CD4-positive, CD25-positive, alpha-beta regulatory T cell (primary cell): ENCODE measurements at regions not wholly inside any gene's neighbourhood (a gene's known extent, or its start where the extent isn't known, plus 50 kb on each side); places are given as distances from the start of the nearest gene placed in this dataset.

ENCODE experiments used
- ATAC-seq, 2 donors: fragments of 150-1000 bp; cut with Tn5 transposase; one replicate each; pipeline ENCODE4 v1.10.0; 2021; ENCODE audit warnings: low read depth in 2 of 2, moderate number of reproducible peaks in 2 of 2, moderate library complexity in 1 of 2
- DNase-seq, 3 donors: peaks; one replicate each; pipeline versions ENCODE4 v3.0.0 to v3.0.0-alpha.2; 2012 to 2022; ENCODE audit warnings: mixed read lengths in 1 of 3
- H3K27ac ChIP-seq: one replicate; pipeline ENCODE4 v1.7.0; 2013; ENCODE audit warnings: mild to moderate bottlenecking, low read length; ENCODE audit not compliant: insufficient read depth, poor library complexity, severe bottlenecking
- H3K27me3 ChIP-seq: one replicate; pipeline ENCODE4 v1.7.0; 2013; ENCODE audit warnings: low read length; ENCODE audit not compliant: control insufficient read depth, insufficient read depth
- H3K36me3 ChIP-seq: one replicate; pipeline ENCODE4 v1.7.0; 2013; ENCODE audit warnings: mild to moderate bottlenecking, low read length, moderate library complexity; ENCODE audit not compliant: control insufficient read depth, insufficient read depth
- H3K4me1 ChIP-seq: 2 replicates; pipeline ENCODE4 v1.7.0; 2013; ENCODE audit warnings: mild to moderate bottlenecking, low read length; ENCODE audit not compliant: insufficient read depth, control insufficient read depth, poor library complexity, severe bottlenecking
- H3K4me3 ChIP-seq: one replicate; pipeline ENCODE4 v1.7.0; 2013; ENCODE audit warnings: low read depth, mild to moderate bottlenecking, low read length, moderate library complexity
- H3K9me3 ChIP-seq, 2 experiments: 1 replicate in 1 of 2; 2 replicates in 1 of 2; pipeline ENCODE4 v1.7.0; 2013; ENCODE audit warnings: low read length in 2 of 2, mild to moderate bottlenecking in 1 of 2, moderate library complexity in 1 of 2; ENCODE audit not compliant: control insufficient read depth in 2 of 2
- H3K27ac Mint-ChIP-seq, 3 donors: one replicate each; pipeline ENCODE4 v1.8.0; 2020 to 2022; ENCODE audit warnings: mild to moderate bottlenecking in 3 of 3, mixed read lengths in 3 of 3, moderate library complexity in 2 of 3
- H3K27me3 Mint-ChIP-seq: one replicate; pipeline ENCODE4 v1.8.0; 2022; ENCODE audit warnings: mild to moderate bottlenecking, mixed read lengths
- H3K36me3 Mint-ChIP-seq: one replicate; pipeline ENCODE4 v1.8.0; 2020; ENCODE audit warnings: mixed read lengths
- H3K4me1 Mint-ChIP-seq, 4 donors: one replicate each; pipeline ENCODE4 v1.8.0; 2020 to 2022; ENCODE audit warnings: mixed read lengths in 4 of 4, mild to moderate bottlenecking in 1 of 4
- H3K4me3 Mint-ChIP-seq, 4 donors: one replicate each; pipeline ENCODE4 v1.8.0; 2020 to 2022; ENCODE audit warnings: mild to moderate bottlenecking in 4 of 4, mixed read lengths in 4 of 4, moderate library complexity in 3 of 4
- H3K9me3 Mint-ChIP-seq, 7 donors: one replicate each; pipeline ENCODE4 v1.8.0; 2020 to 2022; ENCODE audit warnings: mixed read lengths in 7 of 7, mild to moderate bottlenecking in 3 of 7, moderate library complexity in 2 of 7

DNA sequence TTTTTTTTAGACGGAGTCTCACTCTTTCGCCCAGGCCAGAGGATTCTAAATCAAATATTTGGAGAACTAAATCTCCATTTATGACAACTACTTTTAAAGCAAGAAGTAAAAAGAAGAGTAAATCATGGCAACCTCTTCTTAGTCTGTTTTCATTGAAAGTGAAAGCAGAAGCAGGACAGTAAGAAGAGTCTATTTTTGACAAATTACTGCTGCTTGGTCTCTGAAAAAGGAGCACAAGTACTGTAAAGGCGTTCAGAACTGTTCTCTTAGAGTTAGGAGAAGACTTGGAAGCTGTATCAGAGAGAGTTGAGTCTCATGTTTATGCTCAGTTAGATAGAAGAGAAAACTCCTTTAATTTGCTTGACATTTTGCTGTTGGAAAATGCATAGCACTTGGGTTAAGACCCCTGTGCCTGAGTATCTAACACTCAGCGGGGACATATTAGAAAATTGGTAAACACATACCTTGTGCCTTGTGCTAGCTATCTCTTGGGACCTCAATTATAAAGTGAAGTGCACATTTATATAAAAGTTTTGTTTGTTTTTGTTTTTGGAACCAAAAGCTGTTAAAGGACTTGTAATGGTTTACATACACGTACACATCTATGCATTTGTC lies 433.0 kb downstream of the ANKRD7 start:
- H3K9me3 Mint-ChIP-seq = peaks cover 0 to 9% (median 2%) of the 10 kb centered on the region in 7 donors
- Histone ChIP-seq H3K4me3 (no peak overlapping the region), H3K27me3 (no peaks in the 10 kb centered on the region), H3K36me3 (no peaks in the 10 kb centered on the region), H3K27ac (no peak overlapping the region), H3K4me1 (no peaks in the 10 kb centered on the region), H3K9me3 (no peaks in the 10 kb centered on the region)
- H3K4me3 Mint-ChIP-seq = no peak overlapping the region
- ATAC-seq = no peak
- H3K36me3 Mint-ChIP-seq = no peaks in the 10 kb centered on the region
- no peaks in the 10 kb centered on the region for H3K27me3 Mint-ChIP-seq
- H3K27ac Mint-ChIP-seq = no peak overlapping the region
- no peak for DNase-seq
- H3K4me1 Mint-ChIP-seq = no peaks in the 10 kb centered on the region

DNA sequence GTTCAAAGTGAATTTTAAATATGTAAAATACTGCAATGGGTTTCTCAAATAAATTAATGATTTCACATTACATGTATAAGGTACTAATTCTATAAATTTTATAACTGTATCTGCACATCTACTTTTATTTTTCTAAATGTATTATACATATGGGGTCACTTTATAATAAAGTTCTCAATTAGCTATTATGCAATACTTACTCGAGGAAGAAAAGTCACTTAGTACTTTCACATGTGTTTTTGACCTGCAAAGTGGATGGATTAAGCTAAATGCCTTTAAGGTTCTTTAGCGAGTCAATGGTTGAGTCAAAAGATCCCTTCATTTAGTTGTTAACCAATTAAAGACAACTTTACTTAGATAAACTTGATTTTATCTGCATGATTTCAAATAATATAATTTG lies 437.8 kb downstream of the ANKRD7 start:
- Mint-ChIP-seq H3K4me3 (no peak overlapping the region), H3K27me3 (no peaks in the 10 kb centered on the region), H3K27ac (no peak overlapping the region), H3K9me3 (peaks cover 0 to 3% (median 0%) of the 10 kb centered on the region in 7 donors), H3K4me1 (no peaks in the 10 kb centered on the region), H3K36me3 (no peaks in the 10 kb centered on the region)
- Histone ChIP-seq H3K9me3 (no peaks in the 10 kb centered on the region), H3K4me3 (no peak overlapping the region), H3K4me1 (no peaks in the 10 kb centered on the region), H3K27me3 (no peaks in the 10 kb centered on the region), H3K36me3 (no peaks in the 10 kb centered on the region), H3K27ac (no peak overlapping the region)
- DNase-seq (no peak), ATAC-seq (no peak)

DNA sequence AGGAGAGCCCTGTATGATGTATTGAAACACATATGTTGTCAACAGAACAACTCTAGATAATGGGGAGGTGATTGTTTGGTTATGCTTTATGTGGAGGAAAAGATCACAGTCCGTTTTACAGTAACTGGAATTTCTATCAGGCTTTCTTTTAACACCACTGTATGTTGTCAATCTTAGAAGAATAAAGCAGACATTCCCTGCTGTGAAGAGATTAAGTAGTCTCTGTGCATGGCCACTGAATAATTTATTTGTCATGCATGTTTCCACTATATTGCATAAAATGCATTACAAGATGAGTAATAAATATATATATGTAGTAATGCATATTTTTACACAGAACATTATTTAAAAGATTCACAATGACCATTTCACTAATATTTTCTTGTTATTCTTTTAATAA lies 440.0 kb downstream of the ANKRD7 start:
- no peak overlapping the region for H3K4me3 Mint-ChIP-seq
- H3K36me3 Mint-ChIP-seq = no peaks in the 10 kb centered on the region
- peaks cover 0 to 4% (median 0%) of the 10 kb centered on the region in 7 donors for H3K9me3 Mint-ChIP-seq
- H3K4me1 Mint-ChIP-seq = no peaks in the 10 kb centered on the region
- H3K36me3 ChIP-seq = no peaks in the 10 kb centered on the region
- H3K4me3 ChIP-seq = no peak overlapping the region
- H3K27ac Mint-ChIP-seq = no peak overlapping the region
- H3K27me3 ChIP-seq = no peaks in the 10 kb centered on the region
- H3K4me1 ChIP-seq = no peaks in the 10 kb centered on the region
- ATAC-seq (no peak), DNase-seq (no peak)
- no peaks in the 10 kb centered on the region for H3K27me3 Mint-ChIP-seq
- H3K27ac ChIP-seq = no peak overlapping the region
- no peaks in the 10 kb centered on the region for H3K9me3 ChIP-seq

DNA sequence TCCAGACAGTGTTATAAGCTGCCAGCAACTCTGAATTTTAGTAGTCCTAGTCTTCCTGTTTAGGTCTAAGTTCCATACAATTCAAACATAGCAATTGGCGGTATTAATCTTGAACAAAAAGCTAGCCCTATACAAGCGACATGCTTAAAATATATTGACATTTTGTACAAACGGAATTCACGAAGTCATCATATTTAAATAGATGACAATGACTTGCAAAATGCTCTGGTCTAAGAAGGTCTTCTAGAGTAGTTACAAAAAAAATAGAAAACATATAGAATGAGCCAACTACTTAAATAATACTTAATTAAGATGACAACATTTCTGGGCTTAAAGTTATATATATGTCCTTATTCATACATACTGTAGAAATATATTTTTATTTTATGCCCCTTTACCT lies 446.6 kb downstream of the ANKRD7 start:
- H3K27me3 ChIP-seq = no peaks in the 10 kb centered on the region
- H3K9me3 Mint-ChIP-seq = peaks cover 0 to 7% (median 3%) of the 10 kb centered on the region in 7 donors
- ATAC-seq (no peak), DNase-seq (no peak)
- no peaks in the 10 kb centered on the region for H3K36me3 Mint-ChIP-seq
- H3K27ac Mint-ChIP-seq = no peak overlapping the region
- no peaks in the 10 kb centered on the region for H3K4me1 ChIP-seq
- no peaks in the 10 kb centered on the region for H3K9me3 ChIP-seq
- no peak overlapping the region for H3K4me3 Mint-ChIP-seq
- no peaks in the 10 kb centered on the region for H3K27me3 Mint-ChIP-seq
- H3K4me3 ChIP-seq = no peak overlapping the region
- H3K36me3 ChIP-seq = no peaks in the 10 kb centered on the region
- no peak overlapping the region for H3K27ac ChIP-seq
- H3K4me1 Mint-ChIP-seq = no peaks in the 10 kb centered on the region

DNA sequence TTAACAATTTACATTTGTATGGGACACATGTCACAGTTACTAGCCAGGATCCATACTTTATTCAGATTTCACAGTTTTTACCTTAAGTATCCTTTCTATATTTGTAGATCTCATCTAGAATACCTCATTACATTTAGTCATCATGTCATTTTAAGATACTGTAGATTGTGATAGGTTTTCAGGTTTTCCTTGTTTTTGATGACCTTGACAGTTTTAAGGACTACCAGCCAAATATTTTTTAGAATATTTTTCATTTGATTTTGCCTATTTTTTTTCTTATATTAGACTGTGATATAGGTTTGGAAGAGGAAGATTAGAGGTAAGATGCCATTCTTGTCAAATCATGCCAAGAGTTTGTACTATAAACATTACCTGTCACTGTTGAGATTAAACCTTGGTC lies 460.3 kb downstream of the ANKRD7 start:
- Mint-ChIP-seq H3K27me3 (no peaks in the 10 kb centered on the region), H3K4me3 (no peak overlapping the region), H3K4me1 (no peaks in the 10 kb centered on the region), H3K36me3 (no peaks in the 10 kb centered on the region), H3K9me3 (peaks cover 1 to 7% (median 4%) of the 10 kb centered on the region in 7 donors), H3K27ac (no peak overlapping the region)
- Histone ChIP-seq H3K36me3 (no peaks in the 10 kb centered on the region), H3K4me3 (no peak overlapping the region), H3K27me3 (no peaks in the 10 kb centered on the region), H3K9me3 (no peaks in the 10 kb centered on the region), H3K27ac (no peak overlapping the region), H3K4me1 (no peaks in the 10 kb centered on the region)
- DNase-seq = no peak
- no peak for ATAC-seq

DNA sequence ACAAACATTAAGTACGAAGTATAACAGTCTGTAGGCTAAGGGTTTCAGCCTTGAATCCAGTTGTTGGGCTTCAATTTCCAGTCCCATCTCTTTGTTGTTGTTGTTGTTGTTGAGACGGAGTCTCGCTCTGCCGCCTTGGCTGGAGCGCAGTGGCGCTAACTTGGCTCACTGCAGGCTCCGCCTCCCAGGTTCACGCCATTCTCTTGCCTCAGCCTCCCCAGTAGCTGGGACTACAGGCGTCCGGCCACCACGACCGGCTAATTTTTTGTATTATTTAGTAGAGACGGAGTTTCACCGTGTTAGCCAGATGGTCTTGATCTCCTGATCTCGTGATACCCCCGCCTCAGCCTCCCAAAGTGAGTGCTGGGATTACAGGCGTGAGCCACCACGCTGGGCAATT lies 464.9 kb downstream of the ANKRD7 start:
- ATAC-seq (no peak), DNase-seq (no peak)
- no peaks in the 10 kb centered on the region for H3K27me3 Mint-ChIP-seq
- H3K4me1 Mint-ChIP-seq = no peaks in the 10 kb centered on the region
- Histone ChIP-seq H3K27me3 (no peaks in the 10 kb centered on the region), H3K9me3 (no peaks in the 10 kb centered on the region), H3K4me1 (no peaks in the 10 kb centered on the region), H3K4me3 (no peak overlapping the region), H3K27ac (no peak overlapping the region), H3K36me3 (no peaks in the 10 kb centered on the region)
- peaks cover 2 to 8% (median 4%) of the 10 kb centered on the region in 7 donors for H3K9me3 Mint-ChIP-seq
- no peak overlapping the region for H3K4me3 Mint-ChIP-seq
- H3K27ac Mint-ChIP-seq = no peak overlapping the region
- H3K36me3 Mint-ChIP-seq = no peaks in the 10 kb centered on the region

DNA sequence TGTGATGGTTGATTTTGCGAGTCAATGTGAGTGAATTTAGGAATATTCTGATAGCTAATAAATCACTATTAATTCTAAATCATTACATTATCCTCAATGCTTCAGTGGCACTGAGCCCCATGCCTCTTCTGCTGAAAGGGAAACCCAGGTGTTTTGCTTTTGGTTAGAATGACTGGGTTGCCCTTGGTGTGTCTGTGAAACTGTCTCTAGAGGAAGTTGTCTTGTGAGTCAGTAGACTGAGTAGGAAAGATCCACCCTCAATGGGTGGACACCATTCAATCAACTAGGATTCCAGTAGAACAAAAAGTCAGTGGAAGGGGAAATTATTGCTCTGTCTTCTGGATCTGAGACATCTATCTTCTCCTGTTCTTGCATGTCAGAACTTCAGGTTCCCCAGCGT lies 472.4 kb downstream of the ANKRD7 start:
- no peak for DNase-seq
- no peak overlapping the region for H3K27ac Mint-ChIP-seq
- Histone ChIP-seq H3K36me3 (no peaks in the 10 kb centered on the region), H3K4me1 (no peaks in the 10 kb centered on the region), H3K9me3 (no peaks in the 10 kb centered on the region), H3K4me3 (no peak overlapping the region), H3K27ac (no peak overlapping the region), H3K27me3 (no peaks in the 10 kb centered on the region)
- no peak for ATAC-seq
- no peak overlapping the region for H3K4me3 Mint-ChIP-seq
- no peaks in the 10 kb centered on the region for H3K36me3 Mint-ChIP-seq
- H3K27me3 Mint-ChIP-seq = no peaks in the 10 kb centered on the region
- H3K4me1 Mint-ChIP-seq = no peaks in the 10 kb centered on the region
- H3K9me3 Mint-ChIP-seq = peaks cover 0 to 15% (median 5%) of the 10 kb centered on the region in 7 donors

DNA sequence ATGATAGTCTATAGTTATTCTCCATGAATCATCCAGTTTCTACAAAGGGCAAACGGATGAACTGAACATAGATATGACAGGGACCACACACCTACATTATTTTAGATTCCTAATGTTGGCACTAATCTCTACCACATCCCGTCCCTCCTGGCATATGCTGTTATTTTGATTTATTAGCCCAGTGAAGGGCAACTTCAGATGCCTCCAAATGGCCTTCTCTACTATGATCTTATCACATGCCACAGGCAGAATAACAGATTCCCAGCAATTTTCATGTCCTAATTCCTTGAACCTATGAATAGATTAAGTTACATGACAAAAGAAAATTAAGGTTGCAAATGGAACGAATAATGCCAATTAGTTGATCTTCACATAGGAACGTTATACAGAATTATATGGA lies 474.7 kb downstream of the ANKRD7 start:
- Mint-ChIP-seq H3K27ac (no peak overlapping the region), H3K27me3 (no peaks in the 10 kb centered on the region), H3K9me3 (peaks cover 0 to 11% (median 4%) of the 10 kb centered on the region in 7 donors), H3K4me1 (no peaks in the 10 kb centered on the region), H3K4me3 (no peak overlapping the region), H3K36me3 (no peaks in the 10 kb centered on the region)
- no peaks in the 10 kb centered on the region for H3K9me3 ChIP-seq
- H3K27ac ChIP-seq = no peak overlapping the region
- ATAC-seq = no peak
- DNase-seq = no peak
- H3K4me3 ChIP-seq = no peak overlapping the region
- no peaks in the 10 kb centered on the region for H3K27me3 ChIP-seq
- H3K36me3 ChIP-seq = no peaks in the 10 kb centered on the region
- no peaks in the 10 kb centered on the region for H3K4me1 ChIP-seq
